CD14-positive monocyte (primary cell): ENCODE measurements at regions not wholly inside any gene's neighbourhood (a gene's known extent, or its start where the extent isn't known, plus 50 kb on each side); places are given as distances from the start of the nearest gene placed in this dataset.

Experiments
- DNase-seq, 3 donors: peaks; one replicate each; pipeline ENCODE4 v3.0.0-alpha.2; 2011 to 2022
- H2AFZ ChIP-seq: 2 replicates; pipeline ENCODE4 v1.6.0; 2012; ENCODE audit warnings: mild to moderate bottlenecking, low read depth, low read length, inconsistent platforms; ENCODE audit not compliant: insufficient read depth, poor library complexity, severe bottlenecking
- H3K27ac ChIP-seq, 2 donors: 1 replicate in 1 of 2; 2 replicates in 1 of 2; pipeline ENCODE4 v1.5.1; 2012 to 2013; ENCODE audit warnings: low read length in 2 of 2, control low read depth in 1 of 2, inconsistent platforms in 1 of 2, low read depth in 1 of 2, mild to moderate bottlenecking in 1 of 2
- H3K27me3 ChIP-seq, 2 donors: one replicate each; pipeline versions ENCODE4 v1.6.0 to v1.6.1; 2011 to 2013; ENCODE audit warnings: low read length in 2 of 2; ENCODE audit not compliant: control insufficient read depth in 2 of 2, insufficient read depth in 2 of 2
- H3K36me3 ChIP-seq, 2 donors: replicated peaks in 1 of 2; 1 replicate in 1 of 2; 2 replicates in 1 of 2; pipeline versions ENCODE4 v1.5.1 to v1.6.1; 2012 to 2013; ENCODE audit warnings: low read length in 2 of 2, control low read depth in 1 of 2, inconsistent platforms in 1 of 2, mild to moderate bottlenecking in 1 of 2; ENCODE audit not compliant: insufficient read depth in 2 of 2, control insufficient read depth in 1 of 2
- H3K4me1 ChIP-seq, 2 donors: 1 replicate in 1 of 2; 2 replicates in 1 of 2; pipeline versions ENCODE4 v1.5.1 to v1.6.1; 2012 to 2013; ENCODE audit warnings: low read length in 2 of 2, control low read depth in 1 of 2, inconsistent platforms in 1 of 2, mild to moderate bottlenecking in 1 of 2, moderate library complexity in 1 of 2; ENCODE audit not compliant: insufficient read depth in 2 of 2, control insufficient read depth in 1 of 2
- H3K4me2 ChIP-seq: replicated peaks from 2 replicates; pipeline ENCODE3; 2012; ENCODE audit warnings: low read length, moderate library complexity, mild to moderate bottlenecking; ENCODE audit not compliant: poor library complexity, severe bottlenecking; ENCODE audit errors: extremely low read depth
- H3K4me3 ChIP-seq, 3 experiments: fragments of 200-600 bp in 1 of 3; sonication (generic) in 1 of 3; replicated peaks in 1 of 3; 1 replicate in 2 of 3; 2 replicates in 1 of 3; pipeline ENCODE4 v1.5.1; 2011 to 2013; ENCODE audit warnings: low read length in 3 of 3, mild to moderate bottlenecking in 3 of 3, control low read depth in 2 of 3, low read depth in 2 of 3, inconsistent platforms in 1 of 3, moderate library complexity in 1 of 3
- H3K79me2 ChIP-seq: 2 replicates; pipeline ENCODE4 v1.6.0; 2012; ENCODE audit warnings: mild to moderate bottlenecking, control low read depth, inconsistent platforms, low read length, moderate library complexity; ENCODE audit not compliant: insufficient read depth
- H3K9ac ChIP-seq: 2 replicates; pipeline ENCODE4 v1.6.0; 2017; ENCODE audit warnings: low read length, mild to moderate bottlenecking; ENCODE audit not compliant: insufficient read depth, poor library complexity, severe bottlenecking
- H3K9me3 ChIP-seq, 2 donors: replicated peaks in 1 of 2; 1 replicate in 1 of 2; 2 replicates in 1 of 2; pipeline versions ENCODE4 v1.5.1 to v1.6.1; 2012 to 2013; ENCODE audit warnings: low read length in 2 of 2, control low read depth in 1 of 2; ENCODE audit not compliant: control insufficient read depth in 1 of 2, insufficient read depth in 1 of 2
- H4K20me1 ChIP-seq: 2 replicates; pipeline ENCODE4 v1.6.0; 2012; ENCODE audit warnings: mild to moderate bottlenecking, low read length, control low read depth, moderate library complexity; ENCODE audit not compliant: insufficient read depth
- H3K27ac Mint-ChIP-seq, 7 donors: one replicate each; pipeline ENCODE4 v1.8.0; 2020; ENCODE audit warnings: mild to moderate bottlenecking in 7 of 7, mixed read lengths in 7 of 7, moderate library complexity in 6 of 7, inconsistent platforms in 2 of 7
- H3K27me3 Mint-ChIP-seq, 3 donors: one replicate each; pipeline ENCODE4 v1.8.0; 2021 to 2022; ENCODE audit warnings: low read depth in 3 of 3, mild to moderate bottlenecking in 3 of 3, mixed read lengths in 3 of 3, moderate library complexity in 3 of 3, inconsistent platforms in 1 of 3
- H3K36me3 Mint-ChIP-seq, 2 donors: one replicate each; pipeline ENCODE4 v1.8.0; 2020; ENCODE audit warnings: mixed read lengths in 2 of 2, inconsistent platforms in 1 of 2, mild to moderate bottlenecking in 1 of 2
- H3K4me1 Mint-ChIP-seq: one replicate; pipeline ENCODE4 v1.8.0; 2020; ENCODE audit warnings: mild to moderate bottlenecking, mixed read lengths
- H3K4me3 Mint-ChIP-seq, 2 donors: one replicate each; pipeline ENCODE4 v1.8.0; 2020; ENCODE audit warnings: mild to moderate bottlenecking in 2 of 2, mixed read lengths in 2 of 2, moderate library complexity in 1 of 2
- H3K9me3 Mint-ChIP-seq, 7 donors: one replicate each; pipeline ENCODE4 v1.8.0; 2020 to 2022; ENCODE audit warnings: mixed read lengths in 7 of 7, mild to moderate bottlenecking in 6 of 7, moderate library complexity in 6 of 7, inconsistent platforms in 2 of 7
- WGBS: methylation state at CpG from one replicate; pipeline ENCODE4 v1.1.5; 2013; ENCODE audit warnings: missing lambda C conversion rate; ENCODE audit not compliant: insufficient coverage; 5-methylcytosine and 5-hydroxymethylcytosine counted together
- intact Hi-C, 2 donors: fragments of 100-400 bp; cut with micrococcal nuclease; formaldehyde crosslinking; loops; one replicate each; pipeline versions ENCODE4 v1.15.0 to v1.15.1; 2023
- TF ChIP-seq, protein P1 (sequence below): fragments of 200-600 bp; IDR thresholded peaks from one replicate; pipeline ENCODE4 v1.8.0; 2022; ENCODE audit warnings: antibody characterized with exemption, mild to moderate bottlenecking

- Mint-ChIP-seq H3K4me1 (no peaks in the 10 kb centered on the region), H3K27me3 (peaks cover 0 to 1% (median 0%) of the 10 kb centered on the region in 3 donors), H3K9me3 (peaks cover 1 to 21% (median 9%) of the 10 kb centered on the region in 7 donors), H3K27ac (no peak overlapping the region), H3K36me3 (no peaks in the 10 kb centered on the region), H3K4me3 (no peak overlapping the region)
- Histone ChIP-seq H3K9me3 (peaks cover 10 to 16% of the 10 kb centered on the region in 2 donors), H3K27me3 (no peaks in the 10 kb centered on the region), H3K4me3 (no peak overlapping the region), H3K9ac (no peak overlapping the region), H3K4me1 (no peaks in the 10 kb centered on the region), H3K36me3 (no peaks in the 10 kb centered on the region), H3K79me2 (no peaks in the 10 kb centered on the region), H2AFZ (no peak overlapping the region), H3K27ac (no peak overlapping the region), H4K20me1 (no peaks in the 10 kb centered on the region), H3K4me2 (no peak overlapping the region)
- intact Hi-C loops: no loop called here
- no peak for DNase-seq
- TF ChIP-seq, protein P1, sequence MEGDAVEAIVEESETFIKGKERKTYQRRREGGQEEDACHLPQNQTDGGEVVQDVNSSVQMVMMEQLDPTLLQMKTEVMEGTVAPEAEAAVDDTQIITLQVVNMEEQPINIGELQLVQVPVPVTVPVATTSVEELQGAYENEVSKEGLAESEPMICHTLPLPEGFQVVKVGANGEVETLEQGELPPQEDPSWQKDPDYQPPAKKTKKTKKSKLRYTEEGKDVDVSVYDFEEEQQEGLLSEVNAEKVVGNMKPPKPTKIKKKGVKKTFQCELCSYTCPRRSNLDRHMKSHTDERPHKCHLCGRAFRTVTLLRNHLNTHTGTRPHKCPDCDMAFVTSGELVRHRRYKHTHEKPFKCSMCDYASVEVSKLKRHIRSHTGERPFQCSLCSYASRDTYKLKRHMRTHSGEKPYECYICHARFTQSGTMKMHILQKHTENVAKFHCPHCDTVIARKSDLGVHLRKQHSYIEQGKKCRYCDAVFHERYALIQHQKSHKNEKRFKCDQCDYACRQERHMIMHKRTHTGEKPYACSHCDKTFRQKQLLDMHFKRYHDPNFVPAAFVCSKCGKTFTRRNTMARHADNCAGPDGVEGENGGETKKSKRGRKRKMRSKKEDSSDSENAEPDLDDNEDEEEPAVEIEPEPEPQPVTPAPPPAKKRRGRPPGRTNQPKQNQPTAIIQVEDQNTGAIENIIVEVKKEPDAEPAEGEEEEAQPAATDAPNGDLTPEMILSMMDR: no peak
- no CpG with 5 or more reads among the region's 5 CpGs for WGBS
These were observed 159.9 kb downstream of the CAPZA3 start for GRCh38 chr12:18897823-18898222.

DNA sequence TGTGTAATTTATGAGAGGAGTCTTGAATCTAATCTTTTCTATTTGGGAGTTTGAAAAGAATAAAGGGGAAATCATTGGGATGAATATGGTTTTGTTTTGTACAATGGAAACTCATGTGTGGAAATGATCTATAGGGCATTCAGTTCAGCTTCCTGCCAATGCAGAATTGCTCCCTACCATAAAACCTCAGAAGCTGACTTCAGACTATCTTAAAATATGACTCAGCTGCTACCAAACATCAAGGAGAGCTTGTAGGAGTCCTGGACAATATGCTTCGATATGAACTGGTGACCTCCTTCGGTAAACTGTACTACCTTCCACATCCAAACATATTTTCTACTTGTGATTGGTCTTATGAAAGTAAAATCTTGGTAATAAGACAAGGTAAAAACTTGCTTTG, 160.6 kb downstream of the CAPZA3 start:
- Histone ChIP-seq H3K36me3 (no peaks in the 10 kb centered on the region), H3K27ac (no peak overlapping the region), H3K4me1 (no peaks in the 10 kb centered on the region), H3K4me2 (no peak overlapping the region), H2AFZ (no peak overlapping the region), H3K27me3 (no peaks in the 10 kb centered on the region), H3K9me3 (peaks cover 10 to 16% of the 10 kb centered on the region in 2 donors), H3K4me3 (no peak overlapping the region), H3K9ac (no peak overlapping the region), H3K79me2 (no peaks in the 10 kb centered on the region), H4K20me1 (no peaks in the 10 kb centered on the region)
- no peak overlapping the region for H3K4me3 Mint-ChIP-seq
- H3K4me1 Mint-ChIP-seq: no peaks in the 10 kb centered on the region
- H3K27me3 Mint-ChIP-seq: peaks cover 0 to 1% (median 0%) of the 10 kb centered on the region in 3 donors
- H3K36me3 Mint-ChIP-seq: no peaks in the 10 kb centered on the region
- H3K27ac Mint-ChIP-seq: no peak overlapping the region
- no CpG with 5 or more reads among the region's 2 CpGs for WGBS
- TF ChIP-seq, protein P1: no peak
- H3K9me3 Mint-ChIP-seq: peaks cover 1 to 15% (median 9%) of the 10 kb centered on the region in 7 donors
- intact Hi-C loops: no loop called here
- no peak for DNase-seq
